IMR-90 (cell line): ENCODE measurements at regions not wholly inside any gene's neighbourhood (a gene's known extent, or its start where the extent isn't known, plus 50 kb on each side); places are given as distances from the start of the nearest gene placed in this dataset.

Experiments used
- ATAC-seq: fragments of 200-7000 bp; cut with Tn5 transposase; 2 replicates; pipeline ENCODE4 v1.9.1; 2020; ENCODE audit warnings: low read depth, mild to moderate bottlenecking, moderate library complexity
- BruUV-seq: library from RNA; stranded (reverse); fragments of 400-500 nt; replicated peaks from 2 replicates; lab custom pipeline; 2021; lab: Mats Ljungman, UMichigan
- CTCF ChIA-PET: fragments of 300-600 bp; formaldehyde crosslinking; extraction: SDS; loops from one replicate; lab custom pipeline; 2021; ENCODE audit warnings: antibody characterized with exemption; lab: Yijun Ruan, JAX
- POLR2A ChIA-PET: fragments of 300-600 bp; sonication (Branson Sonifier 250); formaldehyde crosslinking; loops from one replicate; lab custom pipeline; 2022; ENCODE audit warnings: antibody characterized with exemption; ENCODE audit not compliant: unreplicated experiment; lab: Charles Lee
- DNase-seq: peaks from one replicate; pipeline ENCODE4 v3.0.0; 2013
- H2AFZ ChIP-seq: replicated peaks from 2 replicates; pipeline ENCODE3; 2013; ENCODE audit warnings: low read length, mild to moderate bottlenecking; ENCODE audit not compliant: poor library complexity
- H2AK5ac ChIP-seq: 2 replicates; pipeline ENCODE4 v1.6.1; 2013; ENCODE audit warnings: low read depth, low read length, inconsistent platforms
- H2AK9ac ChIP-seq: replicated peaks from 2 replicates; pipeline ENCODE3; 2013; ENCODE audit warnings: mild to moderate bottlenecking, low read depth, low read length, moderate library complexity; ENCODE audit not compliant: poor library complexity
- H2BK120ac ChIP-seq: 2 replicates; pipeline ENCODE4 v1.6.1; 2013; ENCODE audit warnings: low read depth, low read length, inconsistent platforms
- H2BK15ac ChIP-seq: 3 replicates; pipeline ENCODE4 v1.6.1; 2013; ENCODE audit warnings: low read depth, low read length, inconsistent platforms
- H2BK20ac ChIP-seq: 2 replicates; pipeline ENCODE4 v1.6.1; 2013; ENCODE audit warnings: low read depth, mild to moderate bottlenecking, inconsistent platforms, low read length, moderate library complexity
- H2BK5ac ChIP-seq: 2 replicates; pipeline ENCODE4 v1.6.1; 2013; ENCODE audit warnings: mild to moderate bottlenecking, low read depth, low read length, inconsistent platforms; ENCODE audit not compliant: poor library complexity, severe bottlenecking
- H3K14ac ChIP-seq: replicated peaks from 2 replicates; pipeline ENCODE4 v1.6.1; 2013; ENCODE audit warnings: low read depth, low read length, inconsistent platforms
- H3K18ac ChIP-seq: 2 replicates; pipeline ENCODE4 v1.6.1; 2013; ENCODE audit warnings: low read depth, low read length, control low read depth
- H3K23ac ChIP-seq: 2 replicates; pipeline ENCODE4 v1.6.1; 2013; ENCODE audit warnings: low read depth, low read length, inconsistent platforms
- H3K27ac ChIP-seq: 2 replicates; pipeline ENCODE4 v1.5.1; 2013; ENCODE audit warnings: mild to moderate bottlenecking, control low read depth, low read length; ENCODE audit not compliant: insufficient read depth
- H3K27me3 ChIP-seq: 2 replicates; pipeline ENCODE4 v1.6.1; 2013; ENCODE audit warnings: low read length; ENCODE audit not compliant: control insufficient read depth, insufficient read depth
- H3K36me3 ChIP-seq: 2 replicates; pipeline ENCODE4 v1.6.1; 2013; ENCODE audit warnings: low read length, mixed read lengths; ENCODE audit not compliant: control insufficient read depth, insufficient read depth
- H3K4ac ChIP-seq: 2 replicates; pipeline ENCODE4 v1.6.1; 2013; ENCODE audit warnings: low read depth, low read length, inconsistent platforms
- H3K4me1 ChIP-seq: 2 replicates; pipeline ENCODE4 v1.6.1; 2013; ENCODE audit warnings: low read length, mixed read lengths; ENCODE audit not compliant: control insufficient read depth, insufficient read depth
- H3K4me2 ChIP-seq: 2 replicates; pipeline ENCODE4 v1.6.1; 2013; ENCODE audit warnings: low read depth, mild to moderate bottlenecking, control low read depth, low read length, moderate library complexity
- H3K4me3 ChIP-seq: 2 replicates; pipeline ENCODE4 v1.5.1; 2013; ENCODE audit warnings: low read depth, mild to moderate bottlenecking, control low read depth, low read length, moderate library complexity; ENCODE audit not compliant: insufficient read depth
- H3K56ac ChIP-seq: 2 replicates; pipeline ENCODE4 v1.6.1; 2013; ENCODE audit warnings: low read length, inconsistent platforms; ENCODE audit not compliant: insufficient read depth; ENCODE audit errors: extremely low read depth
- H3K79me1 ChIP-seq, 2 experiments: 2 replicates each; pipeline ENCODE4 v1.6.1; 2013; ENCODE audit warnings: low read length in 2 of 2, inconsistent platforms in 1 of 2, low read depth in 1 of 2
- H3K9ac ChIP-seq: 2 replicates; pipeline ENCODE4 v1.6.1; 2013; ENCODE audit warnings: low read depth, low read length, control low read depth
- H3K9me1 ChIP-seq: 2 replicates; pipeline ENCODE4 v1.6.1; 2013; ENCODE audit warnings: low read length, inconsistent platforms; ENCODE audit not compliant: insufficient read depth
- H3K9me3 ChIP-seq: 2 replicates; pipeline ENCODE4 v1.6.1; 2013; ENCODE audit warnings: low read length; ENCODE audit not compliant: control insufficient read depth, insufficient read depth
- H4K20me1 ChIP-seq: 2 replicates; pipeline ENCODE4 v1.6.1; 2013; ENCODE audit warnings: low read length, inconsistent platforms; ENCODE audit not compliant: insufficient read depth
- H4K5ac ChIP-seq: 2 replicates; pipeline ENCODE4 v1.6.1; 2013; ENCODE audit warnings: mild to moderate bottlenecking, low read depth, low read length, control low read depth
- H4K8ac ChIP-seq, 2 experiments: 2 replicates each; pipeline ENCODE4 v1.6.1; 2013; ENCODE audit warnings: low read depth in 2 of 2, low read length in 2 of 2, control low read depth in 1 of 2, inconsistent platforms in 1 of 2
- H4K91ac ChIP-seq: 2 replicates; pipeline ENCODE4 v1.6.1; 2013; ENCODE audit warnings: low read depth, low read length, inconsistent platforms; ENCODE audit not compliant: insufficient read depth
- CEBPB ChIP-seq: IDR thresholded peaks from 2 replicates; pipeline ENCODE4 v1.6.1; 2012; ENCODE audit warnings: low read depth, low read length, improper control_type of control experiment
- FOS ChIP-seq: fragments of 150-350 bp; IDR thresholded peaks from 2 replicates; pipeline ENCODE4 v1.6.1; 2016; ENCODE audit warnings: low read depth, low read length
- WGBS, 2 experiments: methylation state at CpG; one replicate each; pipeline versions ENCODE4 v1.1.5 to v1.1.7; 2013; ENCODE audit warnings: missing lambda C conversion rate in 2 of 2; ENCODE audit not compliant: insufficient read length in 1 of 2; ENCODE audit errors: extremely low coverage in 2 of 2; 5-methylcytosine and 5-hydroxymethylcytosine counted together
- dilution Hi-C: fragments of 300-500 bp; cut with HindIII; formaldehyde crosslinking; loops from one replicate; pipeline ENCODE4 v1.14.3; 2018; ENCODE audit warnings: low sequenced_read_pairs; ENCODE audit not compliant: unreplicated experiment
- in situ Hi-C: fragments of 300-500 bp; cut with MboI; formaldehyde crosslinking; loops from 3 replicates; pipeline ENCODE4 v1.14.3; 2019; ENCODE audit warnings: low sequenced_read_pairs, inconsistent platforms, mixed read lengths
- intact Hi-C: fragments of 100-400 bp; cut with micrococcal nuclease; formaldehyde crosslinking; loops from 2 replicates; pipeline ENCODE4 v1.10.0; 2022

DNA sequence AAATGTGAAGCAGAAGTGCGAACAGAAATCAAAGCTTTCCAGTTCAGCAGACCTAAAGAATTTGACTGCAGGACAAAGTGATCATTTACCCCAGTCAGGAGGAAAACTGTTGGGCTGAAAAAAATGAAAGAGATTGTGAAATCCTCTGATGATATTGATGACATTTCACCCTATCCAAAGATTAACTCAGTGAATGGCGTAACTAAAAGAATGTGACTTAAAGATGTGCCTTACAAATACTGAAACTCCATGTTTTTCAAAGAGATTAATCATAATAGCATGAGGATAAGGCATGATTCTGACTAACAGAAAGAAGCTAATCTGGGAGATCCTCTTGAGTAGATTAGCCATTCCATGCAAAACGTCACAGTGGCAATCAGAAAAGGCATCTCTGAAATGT, 225.6 kb downstream of the DUSP6 start:
- peak; percentile 45 for DNase-seq
- no peak overlapping the region for H3K56ac ChIP-seq
- H2AK5ac ChIP-seq = no peak overlapping the region
- H3K27ac ChIP-seq = no peak overlapping the region
- H2BK20ac ChIP-seq = no peak overlapping the region
- H3K18ac ChIP-seq = no peak overlapping the region
- no peak overlapping the region for H3K4me3 ChIP-seq
- no peak overlapping the region for H3K14ac ChIP-seq
- H4K5ac ChIP-seq = no peak overlapping the region
- H3K79me1 ChIP-seq = no peaks in the 10 kb centered on the region
- no peak overlapping the region for H2AK9ac ChIP-seq
- no peak overlapping the region for H3K4me2 ChIP-seq
- no peak overlapping the region for H2BK120ac ChIP-seq
- POLR2A ChIA-PET = no interaction called here
- dilution Hi-C loops (no loop called here), intact Hi-C loops (no loop called here), in situ Hi-C loops (no loop called here)
- H4K20me1 ChIP-seq = no peaks in the 10 kb centered on the region
- no peak overlapping the region for H4K91ac ChIP-seq
- CTCF ChIA-PET = no interaction called here
- peak; percentile 72 for TF ChIP-seq CEBPB
- no peak for TF ChIP-seq FOS
- WGBS, 2 experiments = 20% methylated on average over 1 of the region's 3 CpGs; no CpG with 5 or more reads in 1 of the 2 experiments
- H2BK5ac ChIP-seq = no peak overlapping the region
- H2BK15ac ChIP-seq = no peak overlapping the region
- H3K4me1 ChIP-seq = no peaks in the 10 kb centered on the region
- no peaks in the 10 kb centered on the region for H3K27me3 ChIP-seq
- H3K9me3 ChIP-seq = no peaks in the 10 kb centered on the region
- no peaks in the 10 kb centered on the region for H3K9me1 ChIP-seq
- no peaks in the 10 kb centered on the region for H3K36me3 ChIP-seq
- no peak overlapping the region for H3K23ac ChIP-seq
- ATAC-seq = no peak
- no peak overlapping the region for H4K8ac ChIP-seq
- no peak overlapping the region for H3K9ac ChIP-seq
- H2AFZ ChIP-seq = no peak overlapping the region
- H3K4ac ChIP-seq = no peak overlapping the region
- no TSS peak for BruUV-seq
